Limb (tissue), 2 donors: ENCODE measurements at regions not wholly inside any gene's neighbourhood (a gene's known extent, or its start where the extent isn't known, plus 50 kb on each side); places are given as distances from the start of the nearest gene placed in this dataset.

Experiments
- DNase-seq, 2 donors: peaks; one replicate each; pipeline ENCODE4 v3.0.0-alpha.2; 2016; ENCODE audit errors: extremely low spot score in 2 of 2

DNA sequence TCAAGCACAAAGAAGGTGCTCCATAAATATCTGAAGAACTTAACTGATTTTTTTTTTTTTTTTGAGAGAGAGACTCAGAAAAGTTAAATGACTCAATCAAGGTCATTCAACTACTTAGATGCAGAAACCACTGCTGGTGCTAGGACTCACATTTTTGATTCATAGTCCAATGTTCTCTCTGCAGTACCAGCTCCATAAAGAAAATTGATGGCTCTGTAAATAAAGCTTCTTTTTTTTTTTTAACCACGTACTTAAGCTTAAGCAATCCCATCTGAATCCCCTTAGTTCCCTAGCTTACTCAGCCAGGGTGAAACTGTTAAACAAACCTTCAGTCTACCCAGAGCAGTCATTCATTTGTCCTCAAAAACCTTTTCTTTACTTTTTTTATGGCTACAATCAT is 657.0 kb upstream of the WWC1 start:
- DNase-seq: no peak

DNA sequence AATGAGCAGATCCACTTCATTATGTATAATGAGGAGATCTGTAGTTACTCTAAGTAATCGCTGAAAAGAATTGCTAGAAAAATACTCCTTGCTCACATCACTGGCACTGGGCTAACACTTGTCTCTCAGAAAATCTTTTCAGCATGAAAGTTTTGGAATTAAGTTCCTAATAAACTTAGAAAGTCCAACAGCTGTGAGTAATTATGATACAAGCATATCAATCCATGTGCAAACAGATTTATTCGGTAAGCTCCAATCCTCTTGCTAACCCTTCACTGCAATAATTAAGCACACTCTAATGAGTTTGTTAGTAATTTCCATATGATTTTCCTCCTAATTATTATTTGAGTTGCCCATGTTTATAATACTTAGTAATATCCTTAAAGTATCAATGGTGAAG is 652.6 kb upstream of the WWC1 start:
- DNase-seq: no peak

DNA sequence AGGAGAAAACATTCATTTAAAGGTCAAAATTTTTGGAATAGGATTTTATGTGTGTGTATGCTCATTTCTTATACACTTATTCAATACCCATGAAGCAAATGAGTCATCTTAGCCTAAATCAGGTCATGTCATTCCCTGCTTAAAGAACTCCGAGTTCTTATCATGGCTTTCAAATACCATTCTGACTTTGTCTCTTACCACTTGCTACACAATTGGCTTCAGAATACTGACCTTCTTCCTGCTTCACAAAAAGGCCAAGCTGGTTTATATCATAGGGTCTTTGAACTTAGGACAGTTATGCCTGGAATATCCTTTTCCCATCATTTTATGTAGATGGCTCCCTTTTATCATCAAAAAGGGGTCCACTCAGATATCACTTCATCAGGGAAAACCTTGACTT is 652.2 kb upstream of the WWC1 start:
- no peak for DNase-seq

DNA sequence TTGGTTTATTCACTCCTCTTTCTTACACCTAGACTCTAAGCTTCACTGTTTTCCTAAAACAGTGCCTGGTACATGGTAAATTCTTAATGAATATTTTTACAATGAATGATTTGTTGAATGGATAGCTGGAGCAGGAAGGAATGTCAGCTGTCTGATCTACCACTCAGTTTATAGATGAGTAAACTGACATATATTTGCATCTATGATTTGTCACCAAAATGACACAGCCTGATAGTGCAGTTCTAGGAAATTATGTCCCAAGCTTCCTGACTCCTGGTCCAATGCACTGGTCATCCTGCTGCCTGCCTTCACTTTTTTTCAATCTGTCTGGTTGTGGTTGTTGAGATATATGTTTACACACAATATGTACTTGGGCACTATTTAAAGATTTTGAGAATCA is 651.7 kb upstream of the WWC1 start:
- no peak for DNase-seq

DNA sequence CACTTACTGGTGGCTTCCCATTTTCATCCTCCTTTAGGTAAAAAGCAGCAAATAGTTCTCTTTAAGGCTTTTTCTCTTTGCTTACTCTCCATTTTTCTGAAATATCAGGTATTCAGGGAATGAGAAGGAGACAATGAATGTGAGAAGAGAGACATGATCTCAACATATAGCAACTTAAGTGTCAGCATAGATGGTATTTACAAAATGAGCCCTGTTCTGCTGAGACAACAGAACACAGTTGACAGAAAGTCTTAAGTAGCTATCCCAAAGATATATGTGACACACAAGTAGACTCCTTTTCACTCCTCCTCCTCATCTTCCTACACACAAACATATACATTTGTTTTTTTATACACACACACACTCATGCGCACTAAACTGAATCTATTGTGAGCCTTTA is 649.3 kb upstream of the WWC1 start:
- no peak for DNase-seq

- DNase-seq: no peak
These were observed 648.5 kb upstream of the WWC1 start for GRCh38 chr5:167642779-167643517.

- no peak for DNase-seq
These were observed 647.7 kb upstream of the WWC1 start for GRCh38 chr5:167643631-167644280.

- no peak for DNase-seq
These were observed 646.8 kb upstream of the WWC1 start for GRCh38 chr5:167644619-167645018.

GRCh38 chr5:167649471-167649870 is 642.0 kb upstream of the WWC1 start:
- DNase-seq: no peak

DNA sequence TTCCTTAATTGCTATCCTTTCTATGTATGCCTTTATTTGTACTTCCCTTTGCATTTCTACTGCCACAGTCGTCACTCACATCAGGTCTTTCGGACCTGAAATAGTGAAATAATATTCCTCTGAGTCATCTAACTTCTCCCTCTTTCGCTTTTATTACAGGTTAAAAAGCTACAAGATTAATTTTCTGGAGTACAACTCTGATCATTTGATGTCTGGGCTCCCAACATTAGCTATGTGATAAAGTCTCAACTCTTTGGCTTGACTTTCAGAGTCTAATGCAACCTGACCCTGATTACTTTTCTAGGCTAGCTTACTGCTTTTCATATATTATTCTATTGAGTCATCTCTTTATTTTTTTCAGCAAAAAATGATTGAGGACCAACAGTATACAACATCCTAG is 638.8 kb upstream of the WWC1 start:
- no peak for DNase-seq

GRCh38 chr5:167653645-167654106 is 637.8 kb upstream of the WWC1 start:
- no peak for DNase-seq

DNA sequence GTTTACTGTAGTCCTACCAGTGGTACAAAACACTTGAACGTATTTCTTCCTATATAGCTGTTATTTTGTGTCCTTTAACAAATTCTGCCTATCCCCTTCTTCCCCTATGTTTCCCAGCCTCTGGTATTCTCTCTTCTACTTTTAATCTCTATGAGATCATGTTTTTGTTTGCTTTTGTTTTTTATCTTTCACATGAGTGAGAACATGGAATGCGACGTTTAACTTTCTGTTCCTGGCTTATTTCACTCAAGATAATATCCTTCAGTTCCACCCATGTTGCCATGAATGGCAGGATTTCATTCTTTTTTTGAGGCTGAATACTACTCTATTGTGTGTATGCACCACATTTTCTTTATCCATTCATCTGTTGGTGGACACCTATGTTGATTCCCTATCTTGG is 634.4 kb upstream of the WWC1 start:
- no peak for DNase-seq

GRCh38 chr5:167658889-167659288 is 632.6 kb upstream of the WWC1 start:
- no peak for DNase-seq

DNA sequence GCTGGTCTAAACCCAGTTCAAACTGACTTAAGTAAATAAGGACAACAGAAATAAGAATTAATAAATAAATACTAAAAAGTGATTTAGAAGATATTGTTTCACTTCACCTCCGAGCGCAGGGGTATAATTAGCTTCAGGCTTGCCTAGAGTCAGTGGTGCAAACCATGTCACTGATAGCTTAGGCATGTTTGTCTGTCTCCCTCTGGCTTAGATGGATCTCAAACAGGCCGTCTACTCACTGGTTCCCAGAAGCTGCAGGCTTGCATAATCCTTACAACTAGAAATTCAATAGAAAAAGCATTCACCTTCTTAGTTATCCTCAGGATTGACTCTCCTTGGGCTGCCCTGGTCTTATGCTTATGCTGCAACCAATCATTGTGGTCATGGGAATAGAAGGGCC is 629.8 kb upstream of the WWC1 start:
- DNase-seq: no peak

DNA sequence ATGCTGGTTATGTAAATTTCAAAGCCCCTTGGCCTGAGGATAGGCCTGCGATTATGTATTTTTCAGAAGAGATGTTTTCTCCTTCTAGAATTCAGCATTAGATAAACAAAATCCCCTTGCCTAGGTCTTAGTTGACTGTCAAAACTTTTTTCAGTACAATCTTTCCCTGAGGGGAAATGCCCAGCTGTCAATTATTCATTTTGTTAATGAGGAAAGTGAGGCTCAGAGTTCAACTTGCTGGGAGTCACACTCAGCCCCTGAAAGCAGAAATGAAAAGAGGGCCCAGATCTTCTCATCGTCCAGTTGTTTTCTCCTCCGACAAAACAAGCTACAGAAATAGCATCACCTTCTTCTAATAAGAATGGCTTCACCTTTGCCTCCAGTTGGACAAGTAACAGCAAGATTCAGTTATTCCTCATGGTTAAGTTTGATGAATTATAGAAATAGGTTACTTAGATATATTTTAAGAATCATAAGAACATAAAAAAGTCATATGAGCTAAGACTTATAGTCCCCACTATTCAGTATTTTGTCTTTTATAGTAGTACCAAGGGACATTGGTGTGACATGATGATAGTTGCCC is 627.1 kb upstream of the WWC1 start:
- DNase-seq: no peak

DNA sequence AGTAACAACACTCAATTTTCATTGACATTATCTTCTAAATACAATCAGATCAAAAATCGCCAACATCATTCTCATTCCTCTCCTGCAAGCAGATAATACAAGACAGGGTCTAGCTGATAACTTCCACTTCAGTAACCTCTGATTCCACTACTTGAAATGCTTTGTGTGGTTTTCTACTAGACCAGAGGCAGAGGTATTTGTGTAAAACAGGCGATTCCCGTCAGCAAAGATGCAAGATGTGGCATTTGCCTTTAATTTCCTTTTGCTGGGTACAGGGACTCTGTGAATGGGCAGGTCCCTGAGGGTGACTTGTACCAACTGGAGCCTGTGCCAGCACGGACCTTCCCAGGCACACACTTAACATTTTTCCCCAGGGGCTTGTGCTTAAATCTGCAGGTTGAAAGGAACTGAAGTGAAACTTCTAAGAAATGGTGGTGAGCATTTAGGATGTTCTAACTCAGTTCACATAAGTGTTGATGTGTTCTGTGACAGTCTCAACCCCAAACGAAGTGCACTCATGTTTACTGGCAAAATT is 625.5 kb upstream of the WWC1 start:
- DNase-seq: no peak

GRCh38 chr5:167671176-167671575 is 620.3 kb upstream of the WWC1 start:
- no peak for DNase-seq

DNA sequence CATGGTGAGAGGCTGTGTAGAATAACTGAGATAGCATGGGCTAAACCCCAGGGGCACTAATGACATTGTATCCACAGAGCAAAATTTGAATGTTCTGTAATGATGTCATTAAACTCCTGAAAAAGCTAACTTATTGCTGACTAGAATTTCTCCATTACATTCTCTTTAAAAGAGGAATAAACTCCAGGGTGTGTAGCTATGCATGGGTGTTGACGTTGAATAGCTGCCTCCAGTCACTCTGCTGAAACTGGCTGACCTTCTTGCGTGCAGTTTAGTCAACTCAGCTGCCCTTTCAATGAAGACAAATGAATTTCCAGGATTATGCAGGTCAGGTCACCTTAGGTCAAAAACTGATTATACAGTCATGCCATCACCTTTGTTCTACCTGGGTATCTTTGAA is 617.5 kb upstream of the WWC1 start:
- no peak for DNase-seq

DNA sequence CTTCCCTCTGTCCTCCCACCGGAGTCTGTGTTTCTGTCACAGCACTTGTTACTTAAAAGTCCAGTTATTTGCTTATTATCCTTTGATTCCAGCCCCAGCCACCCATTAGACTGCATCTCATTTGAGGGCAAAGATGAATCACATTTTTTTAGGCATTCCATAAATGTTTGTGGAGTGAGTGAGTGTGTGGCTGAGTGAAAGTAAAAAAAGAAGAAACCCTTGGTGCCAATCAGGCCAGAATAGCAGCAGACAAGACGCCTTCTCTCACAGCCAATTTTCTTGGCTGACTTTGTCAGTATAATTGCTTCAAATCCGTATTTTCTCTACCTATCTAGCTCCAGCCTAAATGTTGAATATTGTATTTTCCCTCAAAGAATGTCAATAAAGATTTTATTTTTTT is 613.0 kb upstream of the WWC1 start:
- no peak for DNase-seq

DNA sequence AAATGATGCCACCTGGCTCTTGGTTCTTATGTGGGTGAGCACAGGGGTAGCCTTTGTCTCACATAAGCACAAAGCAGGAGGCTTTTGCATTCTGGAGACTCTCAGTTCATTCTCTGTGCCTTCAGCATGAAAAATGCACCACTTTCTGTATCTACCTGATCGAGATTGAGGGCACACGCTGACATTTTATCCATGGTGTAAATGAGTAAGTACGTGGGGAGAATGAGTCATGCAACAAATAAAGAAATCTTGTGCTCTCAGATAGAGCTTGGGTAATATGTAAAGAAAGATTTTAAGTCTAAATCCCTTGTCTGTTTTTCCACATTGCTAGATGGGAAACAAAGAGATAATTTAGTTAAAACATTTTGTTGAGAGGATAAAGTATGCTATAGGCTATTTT is 607.2 kb upstream of the WWC1 start:
- DNase-seq: no peak

DNA sequence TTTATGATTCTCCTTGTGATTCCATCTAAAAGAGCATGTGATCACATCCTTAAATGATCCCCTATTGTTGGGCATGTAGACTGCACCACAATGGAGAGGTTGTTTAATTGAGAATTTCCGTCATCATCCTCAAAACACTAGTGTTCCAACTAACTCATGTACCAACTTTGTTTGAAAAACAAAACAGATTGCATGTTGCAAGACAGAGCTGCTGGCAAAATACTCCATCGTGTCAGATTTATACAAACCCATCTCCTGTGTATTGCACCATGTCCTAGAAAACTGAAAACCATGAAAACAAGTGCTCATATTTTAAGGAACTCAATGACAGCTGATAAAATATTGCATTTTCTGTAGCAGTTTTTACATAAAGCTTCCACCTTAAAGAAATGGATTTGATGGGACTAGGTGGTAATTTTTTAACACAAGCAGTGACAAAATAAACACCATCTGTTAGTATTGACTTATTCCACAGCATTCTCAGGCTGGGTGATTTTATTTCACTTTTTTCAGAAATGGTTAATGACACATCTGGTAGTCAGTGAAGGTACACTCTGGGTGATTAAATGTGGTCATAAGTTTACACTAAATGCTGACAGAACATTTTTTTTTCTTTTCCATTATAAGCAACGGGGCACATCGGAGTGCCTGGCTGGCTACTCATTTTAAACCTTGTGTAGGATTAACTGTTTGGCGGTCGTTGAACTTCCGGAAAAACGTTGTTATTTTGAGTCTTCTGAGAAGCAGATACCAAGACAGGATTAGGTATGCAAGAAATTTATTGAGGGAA is 602.9 kb upstream of the WWC1 start:
- DNase-seq: no peak
